ENCODE measurements at regions not wholly inside any gene's neighbourhood (a gene's known extent, or its start where the extent isn't known, plus 50 kb on each side); places are given as distances from the start of the nearest gene placed in this dataset.
"Not testable (repeated sequence)": the region's sequence is repeated elsewhere in the genome, so short reads cannot be mapped to it uniquely, and the experiment has no call there.

DNA sequence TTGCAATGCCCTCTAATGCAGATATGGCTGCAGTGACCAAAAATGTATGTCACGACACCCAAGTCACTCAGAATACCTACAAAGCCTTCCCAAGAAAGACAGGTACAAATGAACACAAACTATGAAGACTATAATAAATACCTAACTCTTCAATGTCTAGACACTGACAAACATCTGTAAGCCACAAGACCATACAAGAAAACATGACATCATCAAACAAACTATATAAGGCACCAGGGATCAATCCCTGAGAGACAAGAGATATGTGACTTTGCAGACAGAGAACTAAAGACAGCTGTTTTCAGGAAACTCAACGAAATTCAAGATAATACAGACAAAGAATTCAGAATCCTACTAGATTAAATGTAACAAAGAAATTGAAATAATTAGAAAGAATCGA lies 603.7 kb downstream of the CDH9 start:
- no peaks in the 10 kb centered on the region for H3K9me3 ChIP-seq (ENCODE audit: low read depth, low read length)
- no peaks in the 10 kb centered on the region for H3K27me3 ChIP-seq (ENCODE audit: insufficient read depth, low read length)
- H3K4me1 ChIP-seq (ENCODE audit: insufficient read depth, low read length) = no peaks in the 10 kb centered on the region
- H3K4me3 ChIP-seq (ENCODE audit: low read length) = no peak overlapping the region

- H3K27me3 ChIP-seq (ENCODE audit: insufficient read depth, low read length) = no peaks in the 10 kb centered on the region
- no peaks in the 10 kb centered on the region for H3K4me1 ChIP-seq (ENCODE audit: insufficient read depth, low read length)
- H3K9me3 ChIP-seq (ENCODE audit: low read depth, low read length) = no peaks in the 10 kb centered on the region
- H3K4me3 ChIP-seq (ENCODE audit: low read length) = no peak overlapping the region
Measured at GRCh38 chr5:26432386-26432785, 606.0 kb downstream of the CDH9 start.

GRCh38 chr5:26430323-26430722 lies 608.1 kb downstream of the CDH9 start:
- Histone ChIP-seq H3K4me3 (ENCODE audit: low read length) (no peak overlapping the region), H3K27me3 (ENCODE audit: insufficient read depth, low read length) (no peaks in the 10 kb centered on the region), H3K4me1 (ENCODE audit: insufficient read depth, low read length) (no peaks in the 10 kb centered on the region), H3K9me3 (ENCODE audit: low read depth, low read length) (no peaks in the 10 kb centered on the region)

GRCh38 chr5:26427281-26427680 lies 611.1 kb downstream of the CDH9 start:
- no peaks in the 10 kb centered on the region for H3K9me3 ChIP-seq (ENCODE audit: low read depth, low read length)
- H3K27me3 ChIP-seq (ENCODE audit: insufficient read depth, low read length) = no peaks in the 10 kb centered on the region
- H3K4me3 ChIP-seq (ENCODE audit: low read length) = no peak overlapping the region
- H3K4me1 ChIP-seq (ENCODE audit: insufficient read depth, low read length) = no peaks in the 10 kb centered on the region

GRCh38 chr5:26419987-26420386 lies 618.4 kb downstream of the CDH9 start:
- Histone ChIP-seq H3K27me3 (ENCODE audit: insufficient read depth, low read length) (no peaks in the 10 kb centered on the region), H3K4me1 (ENCODE audit: insufficient read depth, low read length) (no peaks in the 10 kb centered on the region), H3K9me3 (ENCODE audit: low read depth, low read length) (peaks cover 8% of the 10 kb centered on the region), H3K4me3 (ENCODE audit: low read length) (no peak overlapping the region)

GRCh38 chr5:26416911-26417310 lies 621.5 kb downstream of the CDH9 start:
- Histone ChIP-seq H3K27me3 (ENCODE audit: insufficient read depth, low read length) (no peaks in the 10 kb centered on the region), H3K4me1 (ENCODE audit: insufficient read depth, low read length) (no peaks in the 10 kb centered on the region), H3K4me3 (ENCODE audit: low read length) (no peak overlapping the region), H3K9me3 (ENCODE audit: low read depth, low read length) (peaks cover 8% of the 10 kb centered on the region)

DNA sequence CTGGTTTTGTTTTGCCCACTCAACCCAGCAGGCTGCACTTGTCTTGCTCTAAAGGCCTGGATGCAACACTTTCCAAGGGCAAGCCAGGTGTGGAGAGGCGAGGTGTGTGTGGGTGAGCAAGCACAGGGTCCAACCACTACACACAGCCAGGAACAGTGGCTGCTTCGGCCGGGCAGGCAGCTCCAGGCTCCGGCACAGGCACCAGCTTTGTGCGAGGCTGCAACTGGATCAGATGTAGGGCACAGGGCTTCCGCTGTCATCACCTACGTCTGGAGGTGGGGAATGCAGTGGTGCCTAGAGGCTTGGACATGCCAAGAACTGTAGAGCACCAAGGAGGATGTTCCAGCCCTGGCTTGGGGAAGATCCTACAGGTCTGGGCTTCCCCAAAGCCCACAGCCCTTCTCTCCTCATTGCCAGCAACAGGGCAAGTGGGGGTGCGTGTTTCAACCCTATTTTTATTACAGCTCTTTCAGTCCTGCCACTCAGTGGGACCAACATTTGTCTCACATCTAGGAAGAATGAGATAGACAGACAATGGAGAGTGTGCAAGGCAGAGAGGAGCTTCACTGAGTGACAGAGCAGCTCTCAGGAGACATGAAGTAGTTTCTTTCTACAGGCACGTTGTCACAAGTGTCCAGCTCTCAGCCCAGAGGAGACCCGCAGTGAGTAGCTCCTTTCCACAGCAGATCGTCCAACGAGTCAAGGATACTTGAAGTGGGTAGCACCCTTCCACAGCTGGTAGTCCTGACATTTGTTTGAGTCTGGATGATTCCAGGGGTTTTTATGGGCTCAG lies 622.2 kb downstream of the CDH9 start:
- H3K9me3 ChIP-seq (ENCODE audit: low read depth, low read length) = peaks cover 8% of the 10 kb centered on the region

DNA sequence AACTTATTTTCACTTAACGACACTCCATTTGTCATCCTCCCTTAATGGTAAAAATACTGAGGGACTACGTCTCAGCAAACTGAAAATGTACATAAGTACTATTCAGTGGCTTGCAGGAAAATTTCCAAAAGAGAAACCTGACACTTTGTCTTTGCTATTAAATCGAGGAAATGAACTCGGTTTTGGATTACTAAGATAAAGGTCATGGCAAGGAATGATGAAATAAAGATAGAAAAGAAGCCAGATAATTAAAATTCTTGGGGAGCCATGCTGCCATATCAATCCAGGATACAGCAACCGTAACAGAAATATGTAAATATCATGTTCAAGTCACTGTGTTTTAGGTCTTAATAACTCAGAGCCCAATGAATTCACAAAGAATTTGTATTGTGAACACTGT lies 647.8 kb downstream of the CDH9 start:
- Histone ChIP-seq H3K9me3 (ENCODE audit: low read depth, low read length) (no peaks in the 10 kb centered on the region), H3K4me1 (ENCODE audit: insufficient read depth, low read length) (no peaks in the 10 kb centered on the region), H3K27me3 (ENCODE audit: insufficient read depth, low read length) (no peaks in the 10 kb centered on the region), H3K4me3 (ENCODE audit: low read length) (no peak overlapping the region)

More for the DNA sequence above, 622.2 kb downstream of the CDH9 start:
- no peaks in the 10 kb centered on the region for H3K27me3 ChIP-seq (ENCODE audit: insufficient read depth, low read length)
- no peaks in the 10 kb centered on the region for H3K4me1 ChIP-seq (ENCODE audit: insufficient read depth, low read length)
- no peak overlapping the region for H3K4me3 ChIP-seq (ENCODE audit: low read length)

- no peaks in the 10 kb centered on the region for H3K27me3 ChIP-seq (ENCODE audit: insufficient read depth, low read length)
- H3K4me1 ChIP-seq (ENCODE audit: insufficient read depth, low read length) = no peaks in the 10 kb centered on the region
Measured at GRCh38 chr5:26388976-26389375, 649.4 kb downstream of the CDH9 start.

DNA sequence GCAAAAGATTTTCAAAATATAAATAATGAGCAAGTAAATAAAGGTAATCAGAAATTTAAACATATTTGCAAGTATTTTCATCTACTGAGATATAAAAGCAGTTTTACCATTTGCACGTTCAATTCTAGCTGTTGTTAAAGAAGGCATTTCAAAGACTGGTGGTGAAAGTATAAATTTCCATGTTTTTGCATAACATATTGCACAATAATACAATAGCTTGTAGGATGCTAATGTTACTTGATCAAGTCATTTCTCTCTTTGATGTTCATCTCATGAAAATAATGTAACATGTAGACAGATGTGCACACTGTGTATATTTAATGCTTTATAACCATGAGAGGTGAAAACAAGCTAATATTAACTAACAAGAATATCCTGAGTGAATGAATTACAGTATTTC lies 651.9 kb downstream of the CDH9 start:
- H3K4me1 ChIP-seq (ENCODE audit: insufficient read depth, low read length) = no peaks in the 10 kb centered on the region
- no peak overlapping the region for H3K4me3 ChIP-seq (ENCODE audit: low read length)
- H3K27me3 ChIP-seq (ENCODE audit: insufficient read depth, low read length) = no peaks in the 10 kb centered on the region
- no peaks in the 10 kb centered on the region for H3K9me3 ChIP-seq (ENCODE audit: low read depth, low read length)

More at GRCh38 chr5:26388976-26389375, 649.4 kb downstream of the CDH9 start:
- H3K4me3 ChIP-seq (ENCODE audit: low read length) = no peak overlapping the region
- H3K9me3 ChIP-seq (ENCODE audit: low read depth, low read length) = no peaks in the 10 kb centered on the region

DNA sequence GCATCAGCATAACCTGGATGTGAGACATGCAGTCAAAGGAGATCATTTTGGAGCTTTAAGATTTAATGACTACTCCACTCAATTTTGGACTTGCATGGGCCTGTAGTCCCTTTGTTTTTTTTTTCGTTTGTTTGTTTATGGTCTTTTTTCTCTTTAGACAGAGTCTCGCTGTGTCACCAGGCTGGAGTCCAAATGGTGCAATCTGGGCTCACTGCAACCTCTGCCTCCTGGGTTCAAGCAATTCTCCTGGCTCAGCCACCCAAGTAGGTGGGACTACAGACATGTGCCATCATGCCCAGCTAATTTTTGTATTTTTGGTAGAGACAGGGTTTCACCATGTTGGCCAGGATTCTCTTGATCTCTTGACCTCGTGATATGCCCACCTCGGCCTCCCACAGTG lies 673.8 kb downstream of the CDH9 start:
- H3K27me3 ChIP-seq (ENCODE audit: insufficient read depth, low read length); H3K4me3 ChIP-seq (ENCODE audit: low read length); H3K4me1 ChIP-seq (ENCODE audit: insufficient read depth, low read length); H3K9me3 ChIP-seq (ENCODE audit: low read depth, low read length): not testable (repeated sequence)

DNA sequence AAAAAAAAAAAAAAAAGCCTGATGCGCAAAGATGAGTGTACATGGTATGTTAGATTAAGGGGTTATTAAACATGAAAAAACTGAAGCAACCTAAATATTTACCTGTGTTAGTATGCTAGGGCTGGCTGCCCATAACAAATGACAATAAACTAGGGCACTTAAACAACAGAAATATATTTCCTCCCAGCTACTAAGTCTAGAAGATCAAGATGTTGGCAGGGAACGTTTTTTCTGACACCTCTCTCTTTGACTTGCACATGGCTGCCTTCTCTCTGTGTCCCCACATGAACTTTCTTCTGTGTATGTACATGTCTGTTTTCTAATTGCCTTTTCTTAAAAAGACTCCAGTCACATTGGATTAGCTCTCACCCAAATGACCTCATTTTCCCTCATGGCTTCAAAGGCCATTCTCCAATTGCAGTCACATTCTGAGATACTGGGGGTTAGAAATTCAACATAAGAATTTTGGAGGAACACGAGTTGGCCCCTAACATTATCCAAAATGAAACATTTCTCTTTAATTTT lies 694.5 kb downstream of the CDH9 start:
- Histone ChIP-seq H3K27me3 (ENCODE audit: insufficient read depth, low read length) (no peaks in the 10 kb centered on the region), H3K9me3 (ENCODE audit: low read depth, low read length) (no peaks in the 10 kb centered on the region), H3K4me3 (ENCODE audit: low read length) (no peak overlapping the region), H3K4me1 (ENCODE audit: insufficient read depth, low read length) (no peaks in the 10 kb centered on the region)

DNA sequence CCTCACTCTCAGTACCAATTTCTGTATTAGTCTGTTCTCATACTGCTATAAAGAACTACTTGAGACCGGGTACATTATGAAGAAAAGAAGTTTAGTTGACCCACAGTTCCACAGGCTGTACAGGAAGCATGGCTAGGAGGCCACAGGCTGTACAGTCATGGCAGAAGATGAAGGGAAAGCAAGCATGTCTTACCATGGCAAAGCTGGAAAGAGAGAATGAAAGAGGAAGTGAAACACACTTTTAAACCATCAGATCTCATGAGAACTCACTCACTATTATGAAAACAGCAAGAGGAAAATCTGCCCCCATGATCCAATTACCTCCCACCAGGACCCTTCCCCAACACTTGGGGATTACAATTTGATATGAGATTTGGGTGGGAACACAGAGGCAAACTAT lies 698.8 kb downstream of the CDH9 start:
- no peaks in the 10 kb centered on the region for H3K4me1 ChIP-seq (ENCODE audit: insufficient read depth, low read length)
- H3K27me3 ChIP-seq (ENCODE audit: insufficient read depth, low read length) = no peaks in the 10 kb centered on the region
- H3K9me3 ChIP-seq (ENCODE audit: low read depth, low read length) = no peaks in the 10 kb centered on the region
- no peak overlapping the region for H3K4me3 ChIP-seq (ENCODE audit: low read length)

GRCh38 chr5:26329562-26330189 lies 708.7 kb downstream of the CDH9 start:
- no peaks in the 10 kb centered on the region for H3K4me1 ChIP-seq (ENCODE audit: insufficient read depth, low read length)
- H3K9me3 ChIP-seq (ENCODE audit: low read depth, low read length) = no peaks in the 10 kb centered on the region

DNA sequence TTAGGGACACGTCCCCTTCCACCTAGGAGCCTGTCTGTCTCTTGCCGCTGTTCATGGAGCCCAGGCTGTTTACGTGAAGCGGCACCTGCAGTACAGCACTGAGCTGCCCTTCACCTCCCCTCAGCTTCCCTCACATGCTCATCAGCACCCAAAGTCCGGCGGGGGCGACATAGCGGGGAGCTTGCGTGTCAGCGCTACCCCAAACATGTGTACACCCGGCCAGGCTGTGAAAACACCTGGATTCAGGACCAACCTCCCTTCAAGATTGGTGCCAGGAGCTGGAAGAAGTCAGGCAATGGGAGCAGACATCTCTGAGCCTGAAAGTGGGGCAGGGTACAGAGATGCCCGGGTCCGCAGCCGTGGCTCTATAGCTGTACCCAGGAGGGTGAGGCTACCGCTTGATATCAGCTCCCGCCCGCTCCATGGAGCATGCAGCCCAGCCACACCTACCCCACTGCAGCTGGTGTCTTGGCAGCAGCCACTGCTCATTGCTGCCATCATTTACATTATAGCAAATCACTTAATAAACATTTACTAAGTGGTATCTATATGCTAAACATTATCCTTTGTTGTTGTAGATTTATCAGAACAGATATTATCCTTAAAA lies 712.1 kb downstream of the CDH9 start:
- Histone ChIP-seq H3K4me3 (ENCODE audit: low read length) (no peak overlapping the region), H3K9me3 (ENCODE audit: low read depth, low read length) (no peaks in the 10 kb centered on the region), H3K4me1 (ENCODE audit: insufficient read depth, low read length) (no peaks in the 10 kb centered on the region)

More at GRCh38 chr5:26329562-26330189, 708.7 kb downstream of the CDH9 start:
- H3K27me3 ChIP-seq (ENCODE audit: insufficient read depth, low read length) = no peaks in the 10 kb centered on the region
- H3K4me3 ChIP-seq (ENCODE audit: low read length) = no peak overlapping the region

More for the DNA sequence above, 712.1 kb downstream of the CDH9 start:
- no peaks in the 10 kb centered on the region for H3K27me3 ChIP-seq (ENCODE audit: insufficient read depth, low read length)

Measured in mononuclear cell (primary cell).